HEK293 (cell line): ENCODE measurements at regions not wholly inside any gene's neighbourhood (a gene's known extent, or its start where the extent isn't known, plus 50 kb on each side); places are given as distances from the start of the nearest gene placed in this dataset.

ENCODE experiments used
- HOXA7 ChIP-seq: sonication (generic); formaldehyde crosslinking; IDR thresholded peaks from 2 replicates; pipeline ENCODE4 v1.8.1; 2022; ENCODE audit warnings: missing genetic modification reagents, borderline replicate concordance
- MYNN ChIP-seq: fragments of 450-650 bp; formaldehyde crosslinking; IDR thresholded peaks from 2 replicates; pipeline ENCODE4 v1.5.1; 2016; ENCODE audit warnings: missing biosample characterization, missing genetic modification characterization, borderline replicate concordance
- SP2 ChIP-seq: fragments of 450-650 bp; formaldehyde crosslinking; IDR thresholded peaks from 2 replicates; pipeline ENCODE4 v1.5.1; 2016; ENCODE audit warnings: missing biosample characterization, missing genetic modification characterization
- ZNF394 ChIP-seq: fragments of 450-650 bp; formaldehyde crosslinking; IDR thresholded peaks from 2 replicates; pipeline ENCODE4 v1.5.1; 2016; ENCODE audit warnings: missing biosample characterization, missing genetic modification characterization, mild to moderate bottlenecking, moderate library complexity, borderline replicate concordance
- ZNF558 ChIP-seq: fragments of 450-650 bp; formaldehyde crosslinking; IDR thresholded peaks from 2 replicates; pipeline ENCODE4 v1.5.1; 2016; ENCODE audit warnings: missing biosample characterization, missing genetic modification characterization
- ZNF624 ChIP-seq: fragments of 450-650 bp; formaldehyde crosslinking; IDR thresholded peaks from 2 replicates; pipeline ENCODE4 v1.5.1; 2017; ENCODE audit warnings: missing biosample characterization, missing genetic modification characterization
- ZNF626 ChIP-seq: fragments of 450-650 bp; sonication (Bioruptor Pico); formaldehyde crosslinking; IDR thresholded peaks from 2 replicates; pipeline ENCODE4 v1.5.1; 2018; ENCODE audit warnings: missing biosample characterization, missing genetic modification characterization, inconsistent platforms
- ZNF747 ChIP-seq: fragments of 450-650 bp; formaldehyde crosslinking; IDR thresholded peaks from 2 replicates; pipeline ENCODE4 v1.5.1; 2016; ENCODE audit warnings: missing biosample characterization, missing genetic modification characterization
- TF ChIP-seq, protein P1 (sequence below): fragments of 450-650 bp; formaldehyde crosslinking; IDR thresholded peaks from 2 replicates; pipeline ENCODE4 v1.5.1; 2016; ENCODE audit warnings: missing biosample characterization, missing genetic modification characterization
- TF ChIP-seq, protein P2 (sequence below): fragments of 450-650 bp; formaldehyde crosslinking; IDR thresholded peaks from 2 replicates; pipeline ENCODE4 v1.5.1; 2016; ENCODE audit warnings: missing biosample characterization, missing genetic modification characterization
- TF ChIP-seq, protein P3 (sequence below): fragments of 450-650 bp; formaldehyde crosslinking; IDR thresholded peaks from 2 replicates; pipeline ENCODE4 v1.5.1; 2017; ENCODE audit warnings: missing biosample characterization, missing genetic modification characterization
- TF ChIP-seq, protein P4 (sequence below): fragments of 450-650 bp; formaldehyde crosslinking; IDR thresholded peaks from 2 replicates; pipeline ENCODE4 v1.5.1; 2016; ENCODE audit warnings: missing biosample characterization, missing genetic modification characterization
- TF ChIP-seq, protein P5 (sequence below): IDR thresholded peaks from 2 replicates; pipeline ENCODE4 v1.6.1; 2011; ENCODE audit warnings: mild to moderate bottlenecking, low read depth, low read length, borderline replicate concordance
- TF ChIP-seq, protein P6 (sequence below): fragments of 450-650 bp; formaldehyde crosslinking; IDR thresholded peaks from 2 replicates; pipeline ENCODE4 v1.5.1; 2016; ENCODE audit warnings: missing biosample characterization, missing genetic modification characterization

DNA sequence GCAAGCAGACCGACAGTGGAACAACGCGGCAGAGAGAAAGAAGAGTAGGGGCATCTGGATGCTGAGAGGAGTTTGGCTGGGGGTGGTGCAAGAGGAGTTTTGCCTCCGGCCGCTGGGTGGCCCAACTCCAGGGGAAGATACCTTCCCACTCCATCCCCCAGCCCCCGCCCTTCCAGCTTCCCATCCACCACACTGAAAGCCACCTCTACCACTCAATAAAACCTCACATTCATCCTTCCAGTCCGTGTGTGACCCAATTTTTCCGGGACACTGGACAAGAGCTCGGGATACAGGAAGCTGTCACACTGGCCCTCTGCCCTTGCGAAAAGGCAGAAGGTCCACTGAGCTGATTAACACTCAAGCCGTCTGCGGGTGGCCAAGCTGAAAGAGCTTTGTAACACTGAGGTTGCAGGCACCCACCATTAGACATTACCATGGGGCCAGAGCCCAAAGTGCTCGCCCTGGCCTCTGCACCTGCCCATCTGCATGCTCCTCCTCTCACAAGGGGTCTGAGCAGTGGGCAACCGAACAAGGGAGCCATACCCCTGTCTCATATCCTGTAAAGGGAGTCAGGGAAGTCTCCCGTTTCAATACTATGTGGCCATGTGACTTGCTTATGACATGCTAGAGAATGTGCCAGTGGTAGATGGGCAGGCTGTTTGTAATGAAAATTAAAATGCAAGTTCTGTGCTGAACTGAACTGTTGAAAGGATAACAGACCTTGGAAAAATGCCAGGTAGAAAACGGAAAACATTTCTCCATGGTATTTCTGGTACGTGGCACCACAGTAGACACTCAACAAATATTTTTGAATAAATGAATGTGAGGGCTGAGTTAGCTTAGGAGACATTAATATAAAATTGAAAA, 205.1 kb upstream of the STARD13 start:
- TF ChIP-seq ZNF394: no peak
- no peak for TF ChIP-seq ZNF558 (tag by site-specific recombination)
- TF ChIP-seq, protein P1, sequence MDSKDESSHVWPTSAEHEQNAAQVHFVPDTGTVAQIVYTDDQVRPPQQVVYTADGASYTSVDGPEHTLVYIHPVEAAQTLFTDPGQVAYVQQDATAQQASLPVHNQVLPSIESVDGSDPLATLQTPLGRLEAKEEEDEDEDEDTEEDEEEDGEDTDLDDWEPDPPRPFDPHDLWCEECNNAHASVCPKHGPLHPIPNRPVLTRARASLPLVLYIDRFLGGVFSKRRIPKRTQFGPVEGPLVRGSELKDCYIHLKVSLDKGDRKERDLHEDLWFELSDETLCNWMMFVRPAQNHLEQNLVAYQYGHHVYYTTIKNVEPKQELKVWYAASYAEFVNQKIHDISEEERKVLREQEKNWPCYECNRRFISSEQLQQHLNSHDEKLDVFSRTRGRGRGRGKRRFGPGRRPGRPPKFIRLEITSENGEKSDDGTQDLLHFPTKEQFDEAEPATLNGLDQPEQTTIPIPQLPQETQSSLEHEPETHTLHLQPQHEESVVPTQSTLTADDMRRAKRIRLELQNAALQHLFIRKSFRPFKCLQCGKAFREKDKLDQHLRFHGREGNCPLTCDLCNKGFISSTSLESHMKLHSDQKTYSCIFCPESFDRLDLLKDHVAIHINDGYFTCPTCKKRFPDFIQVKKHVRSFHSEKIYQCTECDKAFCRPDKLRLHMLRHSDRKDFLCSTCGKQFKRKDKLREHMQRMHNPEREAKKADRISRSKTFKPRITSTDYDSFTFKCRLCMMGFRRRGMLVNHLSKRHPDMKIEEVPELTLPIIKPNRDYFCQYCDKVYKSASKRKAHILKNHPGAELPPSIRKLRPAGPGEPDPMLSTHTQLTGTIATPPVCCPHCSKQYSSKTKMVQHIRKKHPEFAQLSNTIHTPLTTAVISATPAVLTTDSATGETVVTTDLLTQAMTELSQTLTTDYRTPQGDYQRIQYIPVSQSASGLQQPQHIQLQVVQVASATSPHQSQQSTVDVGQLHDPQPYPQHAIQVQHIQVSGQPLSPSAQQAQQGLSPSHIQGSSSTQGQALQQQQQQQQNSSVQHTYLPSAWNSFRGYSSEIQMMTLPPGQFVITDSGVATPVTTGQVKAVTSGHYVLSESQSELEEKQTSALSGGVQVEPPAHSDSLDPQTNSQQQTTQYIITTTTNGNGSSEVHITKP (tag by site-specific recombination): no peak
- no peak for TF ChIP-seq ZNF747 (tag by site-specific recombination)
- TF ChIP-seq, protein P2, sequence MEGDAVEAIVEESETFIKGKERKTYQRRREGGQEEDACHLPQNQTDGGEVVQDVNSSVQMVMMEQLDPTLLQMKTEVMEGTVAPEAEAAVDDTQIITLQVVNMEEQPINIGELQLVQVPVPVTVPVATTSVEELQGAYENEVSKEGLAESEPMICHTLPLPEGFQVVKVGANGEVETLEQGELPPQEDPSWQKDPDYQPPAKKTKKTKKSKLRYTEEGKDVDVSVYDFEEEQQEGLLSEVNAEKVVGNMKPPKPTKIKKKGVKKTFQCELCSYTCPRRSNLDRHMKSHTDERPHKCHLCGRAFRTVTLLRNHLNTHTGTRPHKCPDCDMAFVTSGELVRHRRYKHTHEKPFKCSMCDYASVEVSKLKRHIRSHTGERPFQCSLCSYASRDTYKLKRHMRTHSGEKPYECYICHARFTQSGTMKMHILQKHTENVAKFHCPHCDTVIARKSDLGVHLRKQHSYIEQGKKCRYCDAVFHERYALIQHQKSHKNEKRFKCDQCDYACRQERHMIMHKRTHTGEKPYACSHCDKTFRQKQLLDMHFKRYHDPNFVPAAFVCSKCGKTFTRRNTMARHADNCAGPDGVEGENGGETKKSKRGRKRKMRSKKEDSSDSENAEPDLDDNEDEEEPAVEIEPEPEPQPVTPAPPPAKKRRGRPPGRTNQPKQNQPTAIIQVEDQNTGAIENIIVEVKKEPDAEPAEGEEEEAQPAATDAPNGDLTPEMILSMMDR (tag by site-specific recombination): no peak
- no peak for TF ChIP-seq SP2
- TF ChIP-seq, protein P3, sequence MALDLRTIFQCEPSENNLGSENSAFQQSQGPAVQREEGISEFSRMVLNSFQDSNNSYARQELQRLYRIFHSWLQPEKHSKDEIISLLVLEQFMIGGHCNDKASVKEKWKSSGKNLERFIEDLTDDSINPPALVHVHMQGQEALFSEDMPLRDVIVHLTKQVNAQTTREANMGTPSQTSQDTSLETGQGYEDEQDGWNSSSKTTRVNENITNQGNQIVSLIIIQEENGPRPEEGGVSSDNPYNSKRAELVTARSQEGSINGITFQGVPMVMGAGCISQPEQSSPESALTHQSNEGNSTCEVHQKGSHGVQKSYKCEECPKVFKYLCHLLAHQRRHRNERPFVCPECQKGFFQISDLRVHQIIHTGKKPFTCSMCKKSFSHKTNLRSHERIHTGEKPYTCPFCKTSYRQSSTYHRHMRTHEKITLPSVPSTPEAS (tag by site-specific recombination): no peak
- no peak for TF ChIP-seq ZNF624 (tag by site-specific recombination)
- no peak for TF ChIP-seq MYNN (tag by site-specific recombination)
- TF ChIP-seq, protein P4, sequence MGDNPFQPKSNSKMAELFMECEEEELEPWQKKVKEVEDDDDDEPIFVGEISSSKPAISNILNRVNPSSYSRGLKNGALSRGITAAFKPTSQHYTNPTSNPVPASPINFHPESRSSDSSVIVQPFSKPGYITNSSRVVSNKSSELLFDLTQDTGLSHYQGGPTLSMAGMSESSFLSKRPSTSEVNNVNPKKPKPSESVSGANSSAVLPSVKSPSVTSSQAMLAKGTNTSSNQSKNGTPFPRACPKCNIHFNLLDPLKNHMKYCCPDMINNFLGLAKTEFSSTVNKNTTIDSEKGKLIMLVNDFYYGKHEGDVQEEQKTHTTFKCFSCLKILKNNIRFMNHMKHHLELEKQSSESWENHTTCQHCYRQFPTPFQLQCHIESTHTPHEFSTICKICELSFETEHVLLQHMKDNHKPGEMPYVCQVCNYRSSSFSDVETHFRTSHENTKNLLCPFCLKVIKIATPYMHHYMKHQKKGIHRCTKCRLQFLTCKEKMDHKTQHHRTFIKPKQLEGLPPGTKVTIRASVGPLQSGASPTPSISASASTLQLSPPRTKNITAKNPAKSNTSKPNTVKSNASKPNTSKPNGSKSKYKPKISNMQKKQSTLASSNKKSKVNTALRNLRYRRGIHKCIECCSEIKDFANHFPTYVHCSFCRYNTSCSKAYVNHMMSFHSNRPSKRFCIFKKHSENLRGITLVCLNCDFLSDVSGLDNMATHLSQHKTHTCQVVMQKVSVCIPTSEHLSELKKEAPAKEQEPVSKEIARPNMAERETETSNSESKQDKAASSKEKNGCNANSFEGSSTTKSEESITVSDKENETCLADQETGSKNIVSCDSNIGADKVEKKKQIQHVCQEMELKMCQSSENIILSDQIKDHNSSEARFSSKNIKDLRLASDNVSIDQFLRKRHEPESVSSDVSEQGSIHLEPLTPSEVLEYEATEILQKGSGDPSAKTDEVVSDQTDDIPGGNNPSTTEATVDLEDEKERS: no peak
- no peak for TF ChIP-seq HOXA7 (CRISPR knock-in tag)
- TF ChIP-seq, protein P5, sequence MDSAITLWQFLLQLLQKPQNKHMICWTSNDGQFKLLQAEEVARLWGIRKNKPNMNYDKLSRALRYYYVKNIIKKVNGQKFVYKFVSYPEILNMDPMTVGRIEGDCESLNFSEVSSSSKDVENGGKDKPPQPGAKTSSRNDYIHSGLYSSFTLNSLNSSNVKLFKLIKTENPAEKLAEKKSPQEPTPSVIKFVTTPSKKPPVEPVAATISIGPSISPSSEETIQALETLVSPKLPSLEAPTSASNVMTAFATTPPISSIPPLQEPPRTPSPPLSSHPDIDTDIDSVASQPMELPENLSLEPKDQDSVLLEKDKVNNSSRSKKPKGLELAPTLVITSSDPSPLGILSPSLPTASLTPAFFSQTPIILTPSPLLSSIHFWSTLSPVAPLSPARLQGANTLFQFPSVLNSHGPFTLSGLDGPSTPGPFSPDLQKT: no peak
- TF ChIP-seq ZNF626: no peak
- TF ChIP-seq, protein P6, sequence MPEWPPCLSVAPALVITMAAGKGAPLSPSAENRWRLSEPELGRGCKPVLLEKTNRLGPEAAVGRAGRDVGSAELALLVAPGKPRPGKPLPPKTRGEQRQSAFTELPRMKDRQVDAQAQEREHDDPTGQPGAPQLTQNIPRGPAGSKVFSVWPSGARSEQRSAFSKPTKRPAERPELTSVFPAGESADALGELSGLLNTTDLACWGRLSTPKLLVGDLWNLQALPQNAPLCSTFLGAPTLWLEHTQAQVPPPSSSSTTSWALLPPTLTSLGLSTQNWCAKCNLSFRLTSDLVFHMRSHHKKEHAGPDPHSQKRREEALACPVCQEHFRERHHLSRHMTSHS: no peak
